ENCODE measurements at regions not wholly inside any gene's neighbourhood (a gene's known extent, or its start where the extent isn't known, plus 50 kb on each side); places are given as distances from the start of the nearest gene placed in this dataset.

DNA sequence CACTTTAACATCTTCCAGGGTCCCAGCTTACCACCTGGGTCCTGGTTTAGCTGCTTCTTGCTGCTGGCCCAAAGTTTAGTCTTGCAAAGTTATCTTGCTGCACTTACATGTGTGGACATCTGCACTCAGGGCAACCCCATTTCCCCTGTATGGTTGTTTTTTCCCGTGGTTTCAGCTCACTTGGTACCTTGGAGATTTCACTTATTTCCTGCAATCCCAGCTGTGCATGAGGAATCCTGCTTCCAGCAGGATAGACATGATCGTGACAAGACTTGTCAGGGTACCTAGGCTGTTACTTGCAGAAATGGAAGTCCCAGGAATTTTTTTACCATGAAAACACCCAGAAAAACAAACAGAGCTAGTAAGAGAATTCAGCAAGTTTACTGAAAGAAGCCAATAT lies 95.9 kb upstream of the LEP start:
- peak; percentile 28 for DNase-seq

DNA sequence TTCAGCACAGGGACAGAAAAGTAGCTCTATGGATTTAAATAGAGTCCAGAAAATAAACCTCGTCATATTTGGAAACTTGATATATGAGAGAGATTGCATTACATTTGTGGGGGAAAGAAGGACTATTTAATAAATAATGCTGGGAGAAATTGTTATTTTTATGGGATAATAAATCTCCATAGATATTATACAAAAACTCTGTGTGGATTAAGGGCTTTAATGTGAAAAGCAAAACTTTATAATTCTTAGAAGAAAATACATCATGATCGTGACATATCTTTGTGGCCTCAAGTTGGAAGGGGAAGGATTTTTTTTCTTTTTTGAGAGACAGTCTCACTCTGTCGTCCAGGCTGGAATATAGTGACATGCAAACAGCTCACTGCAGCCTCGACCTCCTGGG lies 95.0 kb upstream of the LEP start:
- DNase-seq: no peak

DNA sequence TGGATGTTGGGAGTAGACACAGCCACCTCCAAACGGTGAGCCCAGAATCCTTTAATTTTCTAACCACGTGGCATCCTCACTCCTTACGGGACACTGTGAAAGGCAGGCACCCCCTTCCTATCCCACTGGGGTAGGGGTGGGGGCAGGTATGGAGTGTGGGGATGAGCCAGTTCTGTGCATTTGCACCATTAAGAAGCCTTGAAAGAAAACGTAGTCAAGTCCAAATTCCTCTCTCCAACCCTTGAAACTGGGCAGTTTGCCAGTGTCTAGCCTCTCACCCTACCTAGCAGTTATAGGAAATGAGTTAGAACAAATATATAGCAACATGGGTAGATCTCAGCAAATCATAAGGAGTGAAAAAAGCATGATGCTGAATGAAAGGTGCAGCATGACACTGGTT lies 92.4 kb upstream of the LEP start:
- DNase-seq: no peak

DNA sequence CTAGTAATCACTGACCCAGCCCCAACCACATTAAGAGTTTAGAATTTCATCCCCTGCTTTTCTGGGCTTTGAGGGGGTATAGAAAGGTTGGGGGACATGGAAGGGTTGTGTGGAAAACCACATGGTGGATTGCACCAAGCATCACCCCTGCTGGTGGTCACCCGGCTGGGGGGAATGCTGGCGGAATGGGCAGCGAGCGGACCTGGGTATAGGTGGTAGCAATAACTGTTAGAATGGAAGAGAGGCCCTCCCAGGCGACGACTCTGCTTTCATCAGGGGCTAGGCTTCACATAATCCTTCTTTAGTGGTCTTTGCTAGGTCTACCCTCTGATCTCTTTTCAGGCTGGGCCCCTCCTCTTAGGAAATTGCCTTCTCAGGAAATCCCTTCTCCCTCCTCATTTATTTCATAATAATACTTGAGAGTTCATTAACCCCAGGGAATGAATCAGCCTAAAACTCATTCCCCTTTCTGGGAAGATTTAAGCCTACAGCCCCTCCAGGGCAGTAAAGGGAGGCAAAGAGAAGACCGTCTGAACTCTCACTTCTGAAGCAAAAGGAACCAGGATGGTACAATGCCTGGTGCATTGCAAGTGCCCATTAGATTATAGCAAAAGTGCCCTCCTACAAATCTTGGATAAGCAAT lies 90.7 kb upstream of the LEP start:
- DNase-seq: no peak

DNA sequence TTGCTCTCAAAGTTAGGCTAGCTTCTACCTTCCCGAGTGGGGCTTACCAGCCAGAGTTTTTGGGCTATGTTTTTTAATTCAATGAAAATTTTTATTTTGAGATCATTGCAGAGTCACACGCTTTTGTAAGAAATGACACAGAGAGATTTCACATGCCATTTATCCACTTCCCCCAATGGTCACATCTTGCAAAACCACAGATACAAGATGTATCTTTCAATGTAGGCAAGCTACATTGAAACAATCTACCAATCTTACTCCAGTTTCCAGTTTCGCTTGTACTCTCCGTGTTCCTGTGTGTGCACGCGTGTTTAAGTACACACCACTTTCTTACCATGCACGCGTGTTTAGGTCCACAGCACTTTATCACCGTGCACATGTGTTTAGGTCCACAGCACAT lies 89.4 kb upstream of the LEP start:
- DNase-seq: no peak

DNA sequence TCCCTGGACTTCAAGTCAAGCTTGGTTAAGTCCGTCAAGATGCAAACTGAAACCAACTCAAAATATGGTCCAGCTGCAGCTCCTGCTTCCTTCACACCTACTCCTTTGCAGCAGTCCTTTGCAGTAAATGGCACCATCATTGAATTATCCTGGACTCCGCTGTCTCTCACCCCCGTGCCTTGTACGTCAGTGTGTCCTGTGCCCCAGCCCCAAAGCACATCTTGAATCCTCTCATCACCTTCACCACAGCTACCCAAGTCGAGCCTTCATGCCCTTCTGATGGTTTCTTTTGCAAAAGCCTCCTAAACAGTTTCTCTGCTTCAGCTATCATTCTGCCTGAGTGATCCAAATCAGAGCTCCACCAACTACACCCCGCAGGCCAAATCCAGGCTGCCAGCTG lies 88.4 kb upstream of the LEP start:
- no peak for DNase-seq

DNA sequence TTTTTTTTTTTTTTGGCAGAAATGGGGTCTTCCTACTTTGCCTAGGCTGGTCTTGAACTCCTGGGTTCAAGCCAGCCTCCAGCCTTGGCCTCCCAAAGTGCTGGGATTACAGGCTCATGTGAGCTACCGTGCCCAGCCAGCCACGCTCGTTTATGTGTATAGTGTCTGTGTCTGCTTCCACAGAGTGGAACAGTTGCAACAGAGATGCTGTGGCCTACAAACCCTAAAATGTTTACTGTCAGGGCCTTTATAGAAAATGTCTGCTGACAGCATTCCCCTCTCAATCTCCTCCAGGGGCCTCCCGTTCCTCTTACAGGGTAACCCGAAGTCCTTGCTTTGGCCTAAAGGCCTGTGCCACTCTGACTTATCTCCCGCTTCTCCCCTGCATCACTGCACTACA lies 87.6 kb upstream of the LEP start:
- no peak for DNase-seq

DNA sequence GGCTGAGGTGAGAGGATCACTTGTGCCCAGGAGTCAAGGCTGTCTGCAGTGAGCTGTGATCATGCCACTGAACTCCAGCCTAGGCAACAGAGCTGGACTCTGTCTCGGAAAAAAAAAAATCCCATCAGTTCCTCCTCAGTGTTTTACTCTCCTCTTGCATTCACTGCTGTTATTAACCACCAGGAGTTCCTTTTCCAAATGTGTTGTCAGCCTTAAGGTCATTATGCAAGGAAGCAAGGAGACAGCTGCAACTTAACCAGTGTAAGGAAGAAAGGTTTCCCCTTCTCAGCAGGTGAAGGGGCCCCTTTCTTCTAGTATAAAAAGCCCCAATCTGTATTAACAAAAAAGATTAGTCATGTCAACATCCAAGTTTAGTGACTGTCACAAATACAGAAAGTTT lies 86.6 kb upstream of the LEP start:
- DNase-seq: no peak

DNA sequence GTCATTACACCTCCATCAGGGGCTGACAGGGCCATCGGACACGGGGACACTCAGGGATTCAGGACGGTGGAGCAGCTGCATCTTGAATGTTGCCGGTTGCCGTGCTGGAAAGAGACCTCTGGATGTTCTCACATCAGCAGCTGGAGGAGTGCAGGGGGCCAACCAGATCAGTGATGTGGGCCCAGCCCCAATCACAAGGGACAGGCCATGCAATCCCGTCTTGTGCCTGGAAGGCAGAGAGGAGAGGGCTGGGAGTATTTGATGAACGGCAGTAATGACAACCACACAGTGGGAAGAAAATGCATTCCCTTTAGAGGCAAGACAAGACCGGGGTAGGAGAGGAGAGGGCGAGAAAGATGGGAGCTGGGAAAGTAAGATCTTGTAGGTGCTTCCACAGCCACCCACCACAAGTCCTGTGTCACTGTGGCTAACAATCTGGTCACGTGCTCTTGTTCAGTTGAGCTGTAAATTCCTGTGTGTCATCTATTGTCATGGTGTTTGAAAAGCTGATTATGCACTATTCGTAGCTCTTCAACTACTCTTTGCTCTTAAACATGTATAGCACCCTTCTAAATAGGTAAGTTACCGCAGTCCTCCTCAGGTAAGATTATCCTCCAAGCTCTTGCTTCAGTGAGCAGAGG lies 85.9 kb upstream of the LEP start:
- no peak for DNase-seq

DNA sequence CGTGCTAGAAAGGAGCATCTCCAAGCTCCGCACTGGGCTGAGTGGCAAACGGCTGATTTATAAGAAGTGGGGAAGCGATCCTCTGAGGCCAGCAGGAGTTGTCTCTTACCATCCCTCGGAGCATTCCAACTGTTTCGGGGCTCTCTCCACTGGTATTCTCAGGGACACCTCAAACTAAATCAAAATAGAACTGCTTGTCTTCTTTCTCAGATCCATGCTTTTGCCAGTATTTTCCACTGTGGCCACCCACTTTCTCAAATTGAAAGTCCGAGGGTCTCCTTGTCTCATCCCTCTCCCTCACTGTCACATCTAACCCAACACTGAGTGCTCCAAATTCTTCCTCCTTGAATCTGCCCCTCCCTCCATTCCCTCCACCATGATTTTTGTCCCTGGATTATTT lies 83.2 kb upstream of the LEP start:
- DNase-seq: no peak

DNA sequence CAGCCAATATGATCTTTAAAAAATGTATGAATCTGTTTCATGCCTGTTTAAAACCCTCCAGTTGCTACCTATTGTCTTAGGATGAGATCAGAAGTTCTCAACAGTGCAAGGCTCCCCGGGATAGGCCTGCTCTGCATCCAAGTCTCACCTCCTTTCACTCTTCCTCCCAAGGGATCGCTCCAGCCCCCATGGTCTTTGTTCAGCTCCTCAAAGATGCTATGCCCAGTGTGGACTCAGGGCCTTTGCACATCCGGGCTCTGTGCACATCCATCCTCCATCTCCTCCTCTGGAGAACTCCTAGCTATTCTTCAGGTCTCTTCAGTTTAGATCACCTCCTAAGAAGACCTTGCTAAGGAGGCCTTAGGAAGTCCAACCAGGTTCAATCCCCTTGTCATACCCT lies 82.7 kb upstream of the LEP start:
- no peak for DNase-seq

DNA sequence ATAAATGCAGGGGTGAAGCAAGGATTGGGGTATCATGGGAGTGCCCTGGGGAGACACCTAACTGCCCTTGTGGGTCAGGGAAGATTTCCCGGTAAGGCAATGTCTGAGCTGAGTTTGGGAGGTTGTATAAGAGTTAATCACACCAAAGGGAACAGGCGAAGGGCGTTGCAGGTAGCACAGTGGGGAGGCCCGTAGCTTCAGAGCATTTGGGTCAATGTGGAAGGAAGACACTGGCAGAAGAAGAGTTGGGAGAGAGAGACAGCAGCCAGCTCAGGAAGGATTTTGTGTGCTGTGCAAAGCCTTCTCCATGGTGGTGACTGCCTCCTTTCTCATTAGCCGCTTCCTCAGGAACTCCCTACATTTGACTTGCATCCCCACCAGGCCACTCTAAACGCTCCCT lies 80.8 kb upstream of the LEP start:
- no peak for DNase-seq

DNA sequence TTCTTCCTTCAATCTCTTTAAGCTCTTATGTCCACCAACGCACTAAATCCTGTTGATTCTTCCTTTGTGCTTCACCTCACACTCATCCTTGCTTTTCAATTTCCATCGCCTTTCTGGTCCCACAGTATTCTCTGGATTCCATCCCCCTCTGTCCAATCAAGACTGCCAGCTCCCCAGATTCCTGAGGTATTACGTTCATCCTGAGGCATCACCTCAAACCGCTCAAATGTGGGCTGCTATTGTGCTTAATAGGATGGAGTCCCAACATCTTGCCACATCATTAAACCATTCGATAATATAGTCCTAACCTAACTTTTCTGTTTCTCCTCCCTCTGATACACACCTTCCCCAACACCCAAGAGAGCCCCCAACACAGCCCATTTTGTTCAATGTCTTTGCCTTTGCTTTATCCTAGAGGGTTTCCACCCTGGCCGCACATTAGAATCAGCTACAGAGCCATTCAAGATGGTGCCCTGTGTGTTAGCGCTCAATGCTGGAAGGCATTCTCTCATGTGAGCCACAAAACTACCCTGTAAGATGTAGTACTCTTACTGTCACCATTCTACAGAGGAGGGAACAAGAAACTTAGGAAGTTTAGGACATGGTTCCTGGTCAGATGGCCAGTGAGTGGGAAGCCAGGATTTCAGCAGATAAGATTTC lies 79.5 kb upstream of the LEP start:
- no peak for DNase-seq

DNA sequence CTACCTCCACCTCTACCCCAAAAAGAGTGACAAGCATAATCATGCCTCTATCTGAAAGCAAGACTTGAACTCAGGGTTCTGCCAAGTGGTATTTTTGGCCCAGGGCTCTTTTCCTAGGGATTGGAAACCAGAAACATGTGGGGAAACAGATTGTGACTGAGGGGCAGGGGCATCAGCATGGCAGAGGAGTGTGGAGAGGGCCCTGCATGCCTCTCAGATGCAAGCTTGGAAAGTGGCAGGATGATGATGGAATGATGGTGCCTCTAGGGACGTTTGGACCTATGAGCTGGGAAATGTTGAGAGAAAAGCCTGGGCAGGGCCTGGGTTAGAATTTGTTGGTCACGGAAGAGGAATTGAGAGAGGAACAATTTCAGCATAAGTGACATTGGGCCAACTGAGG lies 78.4 kb upstream of the LEP start:
- no peak for DNase-seq

DNA sequence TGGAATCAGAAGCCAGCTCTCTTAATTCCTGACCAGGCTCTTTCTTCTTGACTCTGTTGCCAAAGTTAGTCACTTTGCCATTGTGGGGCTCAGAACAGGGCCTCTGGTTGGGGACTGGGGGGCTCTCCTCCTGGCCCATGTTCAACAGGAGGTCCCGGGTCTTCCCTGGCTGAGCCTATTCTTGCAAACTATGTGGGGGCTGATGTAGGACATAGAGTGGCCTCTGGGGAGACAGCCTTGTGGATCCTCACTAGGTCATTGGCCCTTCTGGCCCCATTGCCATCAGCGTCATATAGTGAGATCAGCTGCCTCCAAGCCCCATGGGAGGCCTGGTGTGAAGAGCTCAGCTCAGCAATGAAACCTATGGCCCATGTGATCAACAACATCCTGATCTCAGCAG lies 77.6 kb upstream of the LEP start:
- DNase-seq: no peak

DNA sequence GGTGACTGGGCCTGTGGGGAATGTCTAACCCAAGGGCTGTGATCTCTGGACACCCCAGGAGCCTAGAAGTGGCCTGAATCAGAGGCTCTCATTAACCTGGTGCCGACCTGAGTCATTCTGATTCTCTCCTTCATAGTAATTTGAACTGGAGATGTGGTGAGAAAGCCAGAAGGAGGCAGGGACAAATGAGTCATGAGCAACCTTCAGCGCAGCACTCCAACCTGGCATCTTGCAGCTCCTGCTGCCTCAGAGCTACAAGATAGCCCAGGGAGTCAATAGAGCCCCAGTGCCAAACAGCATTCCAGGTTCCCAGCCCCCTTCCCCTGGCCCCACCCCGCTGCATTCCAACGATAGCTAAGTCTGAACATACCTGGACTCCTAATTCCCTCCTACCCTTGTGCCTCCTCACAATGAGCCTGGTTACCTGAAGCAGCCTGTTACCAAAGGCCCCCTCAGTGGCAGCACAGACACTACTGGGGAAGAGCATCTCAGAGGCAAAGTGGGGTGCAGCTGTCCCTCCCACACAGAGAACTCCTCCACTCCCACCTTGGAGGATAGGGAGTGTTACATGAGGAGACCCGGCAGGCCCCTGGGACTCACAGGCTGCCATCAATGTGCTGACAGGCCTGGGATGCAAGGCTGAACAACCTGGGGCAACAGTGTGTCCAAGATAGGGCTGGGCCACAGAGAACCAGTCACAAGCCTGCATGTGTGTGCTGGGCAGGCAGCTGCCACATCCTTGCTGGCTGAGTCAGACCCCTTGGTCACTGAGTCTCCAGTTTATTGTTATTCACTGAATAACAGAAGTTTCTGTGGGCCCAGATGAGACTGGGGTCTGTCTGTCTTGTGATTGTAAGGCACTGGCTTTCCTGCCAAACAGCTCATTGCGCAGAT lies 76.8 kb upstream of the LEP start:
- peak; percentile 13 for DNase-seq

DNA sequence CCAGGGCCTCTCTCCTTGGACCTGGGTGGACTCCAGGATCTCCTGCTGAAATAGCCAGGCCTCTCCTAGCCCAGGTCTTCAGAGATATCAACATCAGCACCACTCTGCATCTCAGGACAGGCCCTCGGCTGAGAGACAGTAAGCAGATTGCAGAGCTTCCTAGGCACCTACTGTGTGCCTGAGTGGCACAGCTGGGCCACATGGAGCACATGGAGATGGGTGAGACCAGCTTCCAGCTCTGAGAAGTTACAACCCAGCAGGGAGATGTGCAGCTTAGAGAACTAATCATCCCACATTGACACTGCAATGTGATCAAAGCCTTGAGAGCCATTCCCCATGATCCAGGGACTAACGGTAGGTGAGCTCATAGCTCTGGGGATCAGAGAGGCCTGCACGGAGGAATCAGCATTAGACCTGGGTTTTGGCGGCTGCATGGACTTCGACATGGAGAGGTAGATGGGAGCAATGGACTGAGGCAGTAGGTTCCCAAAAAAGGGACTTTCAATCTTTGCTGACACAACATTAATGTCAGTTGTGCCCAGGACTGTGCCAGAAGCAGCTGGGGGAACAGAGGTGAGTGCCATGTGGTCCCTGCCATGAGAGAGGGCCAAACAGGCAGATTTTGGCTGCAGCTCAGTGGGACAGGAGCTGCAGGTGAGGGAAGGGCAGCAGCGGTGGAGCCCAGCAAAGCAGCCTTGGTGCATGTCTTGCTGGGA lies 76.0 kb upstream of the LEP start:
- no peak for DNase-seq

DNA sequence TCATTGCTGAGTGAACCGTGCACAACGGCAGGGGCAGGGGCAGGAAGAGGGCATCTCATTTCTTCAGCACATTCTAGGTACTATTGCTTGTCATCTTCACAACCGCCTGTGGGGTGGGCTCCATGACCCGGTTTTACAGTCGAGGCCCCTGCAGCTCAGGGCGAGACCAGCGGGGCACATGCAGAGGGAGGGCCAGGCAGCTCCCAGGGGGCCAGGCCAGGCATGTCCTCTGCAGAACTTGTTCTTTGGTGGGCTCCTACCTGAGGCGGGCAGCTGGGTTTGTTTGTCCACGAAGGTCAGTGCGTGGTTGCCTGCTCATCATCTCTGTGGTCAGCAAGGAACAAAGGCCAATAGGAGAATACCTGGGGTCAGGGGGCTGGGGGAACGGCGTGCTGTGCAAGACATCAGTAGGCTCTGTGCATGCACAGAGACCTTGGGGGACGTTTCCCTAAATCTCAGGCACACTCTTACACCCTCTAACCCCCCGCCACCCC lies 75.1 kb upstream of the LEP start:
- DNase-seq: no peak

DNA sequence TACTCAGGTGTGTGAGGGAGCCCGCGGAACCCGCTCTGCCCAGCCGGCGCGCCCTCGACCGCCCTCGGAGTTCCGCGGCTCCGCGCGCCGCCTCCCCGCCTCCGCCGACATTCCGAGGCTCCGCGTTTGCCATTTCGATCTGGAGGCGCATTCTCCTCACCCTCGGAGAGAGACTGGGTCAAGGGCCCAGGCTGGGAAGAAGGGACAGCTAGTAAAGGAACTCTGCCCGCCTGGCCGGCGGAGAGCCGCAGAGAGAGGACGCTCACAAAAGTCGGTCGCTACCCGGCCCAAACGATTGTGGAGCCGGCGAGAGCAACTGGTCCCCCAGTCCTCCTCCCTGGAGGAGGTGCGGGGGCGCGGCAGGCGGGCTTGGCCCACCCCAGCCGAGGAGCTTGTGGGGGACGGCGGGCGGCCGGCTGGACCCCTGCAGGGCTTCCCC lies 74.5 kb upstream of the LEP start:
- peak; percentile 7 for DNase-seq

DNA sequence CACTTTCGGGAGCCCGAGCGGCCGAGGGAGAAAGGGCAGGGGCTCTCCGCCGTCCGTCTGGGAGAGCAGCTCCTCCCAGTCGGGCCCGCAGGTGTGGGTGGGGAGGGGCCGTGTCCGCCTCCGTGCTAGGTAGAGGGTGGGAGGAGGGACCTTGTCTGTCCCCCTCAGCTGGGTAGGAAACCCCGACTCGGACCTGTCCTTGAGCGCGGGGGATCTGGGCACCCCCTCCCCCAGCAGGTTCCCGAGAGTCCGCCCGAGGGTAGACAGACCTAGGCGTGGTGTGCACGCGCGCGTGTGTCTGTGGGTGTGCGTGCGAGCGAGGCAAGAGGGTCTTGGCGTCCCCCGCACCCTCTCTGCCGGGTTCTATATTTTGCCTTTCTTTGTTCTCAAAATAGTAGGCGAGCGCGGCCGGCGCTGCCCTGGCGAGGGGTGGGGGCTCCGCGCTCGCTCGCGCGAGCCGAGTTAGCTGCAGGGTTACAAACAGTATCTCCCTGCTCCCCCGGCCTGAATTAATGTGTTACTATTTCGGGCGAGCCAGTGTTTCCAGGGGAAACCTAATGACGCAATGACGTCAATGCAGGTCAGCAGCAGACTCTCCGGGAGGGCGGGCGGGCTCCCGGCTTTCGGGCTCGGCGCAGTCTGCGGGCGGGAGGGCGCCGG lies 73.9 kb upstream of the LEP start:
- peak; percentile 33 for DNase-seq

DNA sequence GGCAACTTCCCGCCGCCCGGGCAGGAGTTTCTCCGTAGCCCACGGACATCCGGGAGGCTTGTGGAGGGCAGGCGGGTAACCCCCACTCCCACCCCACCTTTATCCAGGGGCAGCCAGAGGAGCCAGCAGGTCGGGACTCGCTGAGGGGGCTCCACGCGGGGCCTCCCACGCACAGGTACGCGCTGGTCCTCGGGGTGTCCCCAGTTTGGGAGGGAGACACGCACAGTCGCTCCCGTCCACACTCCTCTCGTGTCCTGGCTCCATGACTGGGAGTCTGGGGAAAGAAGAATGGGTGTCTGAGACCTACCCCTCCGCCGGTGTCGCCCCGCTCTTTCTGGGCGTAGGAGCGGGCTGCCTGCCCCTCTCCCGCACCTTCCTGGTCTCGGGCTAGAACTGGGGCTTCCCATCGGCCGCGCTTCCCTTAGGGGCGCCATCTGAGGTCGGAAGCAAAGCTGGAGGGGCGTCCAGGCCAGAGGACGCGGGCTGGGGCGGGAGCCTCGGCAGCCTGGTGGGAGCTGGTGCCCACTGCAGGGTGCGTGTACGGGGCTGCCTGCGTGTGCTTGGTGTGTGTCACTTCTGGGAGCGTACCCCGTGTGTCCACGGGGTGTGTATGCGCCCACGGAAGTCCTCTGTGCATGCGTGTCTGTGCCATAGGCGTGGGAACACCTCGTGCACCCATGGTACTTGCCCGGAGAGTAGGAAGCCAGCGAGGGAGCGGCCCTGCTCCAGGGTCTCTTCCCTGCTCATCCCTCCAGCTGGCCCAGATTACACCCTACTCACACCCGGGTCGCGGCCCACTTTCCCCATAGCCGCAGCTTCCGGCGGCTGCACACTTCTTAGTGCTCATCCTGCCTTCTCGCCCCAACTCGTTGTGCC lies 73.0 kb upstream of the LEP start:
- no peak for DNase-seq
